ENCODE measurements at regions not wholly inside any gene's neighbourhood (a gene's known extent, or its start where the extent isn't known, plus 50 kb on each side); places are given as distances from the start of the nearest gene placed in this dataset.

- TF ChIP-seq POLR2A (IDR thresholded peaks at IDR 0.05) (no peak), CTCF (IDR thresholded peaks at IDR 0.05) (no peak)
- Histone ChIP-seq H3K4me3 (no peak overlapping the region), H3K36me3 (no peaks in the 10 kb centered on the region), H3K9me3 (peaks cover 0 to 22% (median 0%) of the 10 kb centered on the region in 4 donors), H3K4me1 (no peaks in the 10 kb centered on the region), H3K27ac (no peak overlapping the region), H3K27me3 (no peaks in the 10 kb centered on the region)
- no peak for DNase-seq (ENCODE audit: low spot score in 2 of 2)
- 57 to 67% methylated on average over 1 of the region's 1 CpG for WGBS, 2 donors
Observed at GRCh38 chr11:21806947-21807346, 385.9 kb upstream of the ANO5 start.

DNA sequence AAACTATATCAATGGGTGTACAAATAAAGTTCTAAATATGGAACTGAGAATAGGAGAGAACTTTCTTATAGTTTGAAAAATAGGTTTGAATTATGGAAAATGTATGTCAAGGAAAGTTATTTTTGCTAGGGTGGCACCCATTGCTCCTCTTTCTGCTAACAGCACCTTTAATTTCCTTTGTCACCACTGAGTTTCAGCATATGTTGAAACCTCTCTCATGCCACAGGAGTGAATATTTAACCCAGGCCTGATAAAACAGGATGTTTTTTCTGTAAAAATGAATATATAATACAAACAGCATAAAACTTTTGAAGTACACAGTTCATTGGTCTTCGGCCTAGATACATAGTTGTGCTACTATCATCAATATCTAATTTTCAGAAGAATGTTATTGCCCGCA lies 385.5 kb upstream of the ANO5 start:
- TF ChIP-seq POLR2A (IDR thresholded peaks at IDR 0.05), result no peak
- no peak for TF ChIP-seq EP300 (IDR thresholded peaks at IDR 0.05)
- no peak for TF ChIP-seq CTCF (IDR thresholded peaks at IDR 0.05)
- no peak overlapping the region for H3K27ac ChIP-seq
- H3K4me1 ChIP-seq, result no peaks in the 10 kb centered on the region
- H3K9me3 ChIP-seq, result peaks cover 0 to 22% (median 0%) of the 10 kb centered on the region in 4 donors
- no peaks in the 10 kb centered on the region for H3K27me3 ChIP-seq
- no peak for DNase-seq (ENCODE audit: low spot score in 2 of 2)
- no peak overlapping the region for H3K4me3 ChIP-seq
- 68 to 73% methylated on average over 2 of the region's 2 CpGs for WGBS, 2 donors
- no peaks in the 10 kb centered on the region for H3K36me3 ChIP-seq

DNA sequence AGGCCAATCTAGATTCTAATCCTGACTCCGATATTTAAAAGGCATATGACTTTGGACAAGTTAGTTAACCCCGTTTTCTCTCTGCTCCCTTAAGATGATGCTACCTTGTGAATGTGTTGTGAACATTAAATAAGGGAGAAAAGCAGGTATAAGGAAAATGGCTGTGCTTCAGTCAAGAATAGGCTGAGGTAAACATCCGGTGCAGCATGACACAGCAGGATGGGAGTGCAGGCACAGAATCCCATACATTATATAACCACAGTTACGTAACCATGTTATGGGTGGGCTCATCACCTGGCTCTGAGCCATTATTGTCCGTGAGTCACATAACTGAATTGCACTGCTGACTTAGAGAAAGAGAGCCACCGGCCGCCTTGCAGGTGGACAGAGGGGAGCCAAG lies 382.2 kb upstream of the ANO5 start:
- WGBS, 2 donors, result 59 to 63% methylated on average over 7 of the region's 7 CpGs
- Histone ChIP-seq H3K4me1 (no peaks in the 10 kb centered on the region), H3K4me3 (no peak overlapping the region), H3K27ac (no peak overlapping the region), H3K27me3 (no peaks in the 10 kb centered on the region), H3K9me3 (peaks cover 0 to under 1% (median 0%) of the 10 kb centered on the region in 4 donors), H3K36me3 (no peaks in the 10 kb centered on the region)
- TF ChIP-seq CTCF (IDR thresholded peaks at IDR 0.05), result no peak
- TF ChIP-seq POLR2A (IDR thresholded peaks at IDR 0.05), result no peak
- no peak for TF ChIP-seq EP300 (IDR thresholded peaks at IDR 0.05)
- no peak for DNase-seq (ENCODE audit: low spot score in 2 of 2)

- WGBS, 2 donors, result 70 to 80% methylated on average over 3 to 4 of the region's 4 CpGs
Observed at GRCh38 chr11:21811572-21811971, 381.3 kb upstream of the ANO5 start.

GRCh38 chr11:21814169-21814568 lies 378.7 kb upstream of the ANO5 start:
- no peak for TF ChIP-seq POLR2A (IDR thresholded peaks at IDR 0.05)
- TF ChIP-seq EP300 (IDR thresholded peaks at IDR 0.05), result no peak
- no peak for TF ChIP-seq CTCF (IDR thresholded peaks at IDR 0.05)
- no peak overlapping the region for H3K4me3 ChIP-seq
- no peaks in the 10 kb centered on the region for H3K9me3 ChIP-seq
- 69 to 74% methylated on average over 3 of the region's 3 CpGs for WGBS, 2 donors
- H3K4me1 ChIP-seq, result no peaks in the 10 kb centered on the region
- no peaks in the 10 kb centered on the region for H3K27me3 ChIP-seq
- no peak overlapping the region for H3K27ac ChIP-seq
- no peaks in the 10 kb centered on the region for H3K36me3 ChIP-seq
- no peak for DNase-seq (ENCODE audit: low spot score in 2 of 2)

More at GRCh38 chr11:21811572-21811971, 381.3 kb upstream of the ANO5 start:
- Histone ChIP-seq H3K4me1 (no peaks in the 10 kb centered on the region), H3K27ac (no peak overlapping the region), H3K36me3 (no peaks in the 10 kb centered on the region), H3K4me3 (no peak overlapping the region), H3K9me3 (no peaks in the 10 kb centered on the region), H3K27me3 (no peaks in the 10 kb centered on the region)
- TF ChIP-seq EP300 (IDR thresholded peaks at IDR 0.05), result no peak
- TF ChIP-seq POLR2A (IDR thresholded peaks at IDR 0.05), result no peak
- TF ChIP-seq CTCF (IDR thresholded peaks at IDR 0.05), result no peak
- DNase-seq (ENCODE audit: low spot score in 2 of 2), result no peak

Data from tibial nerve (tissue), 4 donors.